ENCODE measurements at regions not wholly inside any gene's neighbourhood (a gene's known extent, or its start where the extent isn't known, plus 50 kb on each side); places are given as distances from the start of the nearest gene placed in this dataset.
"Not testable (repeated sequence)": the region's sequence is repeated elsewhere in the genome, so short reads cannot be mapped to it uniquely, and the experiment has no call there.

GRCh38 chr5:158039441-158039840 is 180.5 kb upstream of the CLINT1 start:
- TF ChIP-seq CTCF (IDR thresholded peaks at IDR 0.05; ENCODE audit: insufficient read depth, low read length) (no peak), REST (IDR thresholded peaks at IDR 0.05; ENCODE audit: insufficient replicate concordance, low read depth) (no peak), POLR2AphosphoS5 (IDR thresholded peaks at IDR 0.05; ENCODE audit: low read depth) (no peak), SPI1 (IDR thresholded peaks at IDR 0.05; ENCODE audit: borderline replicate concordance, low read depth) (no peak), GABPA (IDR thresholded peaks at IDR 0.05; ENCODE audit: low read depth) (no peak)
- DNase-seq (ENCODE audit: low read depth in 1 of 2, low spot score in 1 of 2), result no peak
- Histone ChIP-seq H3K4me3 (replicated peaks; ENCODE audit: insufficient read depth, low read length) (no peak overlapping the region), H3K27ac (replicated peaks) (no peak overlapping the region), H3K27me3 (ENCODE audit: insufficient read depth, poor library complexity, severe bottlenecking) (no peaks in the 10 kb centered on the region)

- not testable (repeated sequence) for DNase-seq (ENCODE audit: low read depth in 1 of 2, low spot score in 1 of 2); H3K27me3 ChIP-seq (ENCODE audit: insufficient read depth, poor library complexity, severe bottlenecking); H3K4me3 ChIP-seq (replicated peaks; ENCODE audit: insufficient read depth, low read length); H3K27ac ChIP-seq (replicated peaks)
These were observed 178.1 kb upstream of the CLINT1 start for GRCh38 chr5:158036983-158037595.

GRCh38 chr5:158034586-158034985 is 175.6 kb upstream of the CLINT1 start:
- H3K27me3 ChIP-seq (ENCODE audit: insufficient read depth, poor library complexity, severe bottlenecking); H3K4me3 ChIP-seq (replicated peaks; ENCODE audit: insufficient read depth, low read length); H3K27ac ChIP-seq (replicated peaks); DNase-seq (ENCODE audit: low read depth in 1 of 2, low spot score in 1 of 2): not testable (repeated sequence)

GRCh38 chr5:158033724-158034123 is 174.8 kb upstream of the CLINT1 start:
- TF ChIP-seq REST (IDR thresholded peaks at IDR 0.05; ENCODE audit: insufficient replicate concordance, low read depth) (no peak), SPI1 (IDR thresholded peaks at IDR 0.05; ENCODE audit: borderline replicate concordance, low read depth) (no peak), POLR2AphosphoS5 (IDR thresholded peaks at IDR 0.05; ENCODE audit: low read depth) (no peak), GABPA (IDR thresholded peaks at IDR 0.05; ENCODE audit: low read depth) (no peak), CTCF (IDR thresholded peaks at IDR 0.05; ENCODE audit: insufficient read depth, low read length) (no peak)
- Histone ChIP-seq H3K27ac (replicated peaks) (no peak overlapping the region), H3K27me3 (ENCODE audit: insufficient read depth, poor library complexity, severe bottlenecking) (no peaks in the 10 kb centered on the region), H3K4me3 (replicated peaks; ENCODE audit: insufficient read depth, low read length) (no peak overlapping the region)
- no peak for DNase-seq (ENCODE audit: low read depth in 1 of 2, low spot score in 1 of 2)

GRCh38 chr5:158033076-158033475 is 174.1 kb upstream of the CLINT1 start:
- DNase-seq (ENCODE audit: low read depth in 1 of 2, low spot score in 1 of 2), result no peak
- no peaks in the 10 kb centered on the region for H3K27me3 ChIP-seq (ENCODE audit: insufficient read depth, poor library complexity, severe bottlenecking)
- H3K27ac ChIP-seq (replicated peaks), result no peak overlapping the region
- TF ChIP-seq CTCF (IDR thresholded peaks at IDR 0.05; ENCODE audit: insufficient read depth, low read length) (no peak), POLR2AphosphoS5 (IDR thresholded peaks at IDR 0.05; ENCODE audit: low read depth) (no peak), SPI1 (IDR thresholded peaks at IDR 0.05; ENCODE audit: borderline replicate concordance, low read depth) (no peak), GABPA (IDR thresholded peaks at IDR 0.05; ENCODE audit: low read depth) (no peak), REST (IDR thresholded peaks at IDR 0.05; ENCODE audit: insufficient replicate concordance, low read depth) (no peak)
- H3K4me3 ChIP-seq (replicated peaks; ENCODE audit: insufficient read depth, low read length), result no peak overlapping the region

Measured in HL-60 (cell line).